ENCODE measurements at regions not wholly inside any gene's neighbourhood (a gene's known extent, or its start where the extent isn't known, plus 50 kb on each side); places are given as distances from the start of the nearest gene placed in this dataset.
A peak's percentile ranks its signal among the peaks of the same experiment; 100 is the strongest.

- H3K9me3 ChIP-seq, result no peaks in the 10 kb centered on the region
- TF ChIP-seq, protein P1, sequence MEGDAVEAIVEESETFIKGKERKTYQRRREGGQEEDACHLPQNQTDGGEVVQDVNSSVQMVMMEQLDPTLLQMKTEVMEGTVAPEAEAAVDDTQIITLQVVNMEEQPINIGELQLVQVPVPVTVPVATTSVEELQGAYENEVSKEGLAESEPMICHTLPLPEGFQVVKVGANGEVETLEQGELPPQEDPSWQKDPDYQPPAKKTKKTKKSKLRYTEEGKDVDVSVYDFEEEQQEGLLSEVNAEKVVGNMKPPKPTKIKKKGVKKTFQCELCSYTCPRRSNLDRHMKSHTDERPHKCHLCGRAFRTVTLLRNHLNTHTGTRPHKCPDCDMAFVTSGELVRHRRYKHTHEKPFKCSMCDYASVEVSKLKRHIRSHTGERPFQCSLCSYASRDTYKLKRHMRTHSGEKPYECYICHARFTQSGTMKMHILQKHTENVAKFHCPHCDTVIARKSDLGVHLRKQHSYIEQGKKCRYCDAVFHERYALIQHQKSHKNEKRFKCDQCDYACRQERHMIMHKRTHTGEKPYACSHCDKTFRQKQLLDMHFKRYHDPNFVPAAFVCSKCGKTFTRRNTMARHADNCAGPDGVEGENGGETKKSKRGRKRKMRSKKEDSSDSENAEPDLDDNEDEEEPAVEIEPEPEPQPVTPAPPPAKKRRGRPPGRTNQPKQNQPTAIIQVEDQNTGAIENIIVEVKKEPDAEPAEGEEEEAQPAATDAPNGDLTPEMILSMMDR (IDR thresholded peaks at IDR 0.05), result no peak
- no peak for TF ChIP-seq POLR2A (IDR thresholded peaks at IDR 0.05)
- peak; percentile 55 to 57 for DNase-seq
- peak overlapping the region; percentile 52 to 64 for H3K27ac ChIP-seq
- H3K36me3 ChIP-seq, result no peaks in the 10 kb centered on the region
- intact Hi-C loops (cut with DNase I; ENCODE audit: low total_unique reads), result no loop called here
- no peaks in the 10 kb centered on the region for H3K4me1 ChIP-seq
- no peak overlapping the region for H3K4me3 ChIP-seq
- H3K27me3 ChIP-seq, result no peaks in the 10 kb centered on the region
Measured at GRCh38 chr2:38442643-38443541, 65.8 kb upstream of the ATL2 start.

DNA sequence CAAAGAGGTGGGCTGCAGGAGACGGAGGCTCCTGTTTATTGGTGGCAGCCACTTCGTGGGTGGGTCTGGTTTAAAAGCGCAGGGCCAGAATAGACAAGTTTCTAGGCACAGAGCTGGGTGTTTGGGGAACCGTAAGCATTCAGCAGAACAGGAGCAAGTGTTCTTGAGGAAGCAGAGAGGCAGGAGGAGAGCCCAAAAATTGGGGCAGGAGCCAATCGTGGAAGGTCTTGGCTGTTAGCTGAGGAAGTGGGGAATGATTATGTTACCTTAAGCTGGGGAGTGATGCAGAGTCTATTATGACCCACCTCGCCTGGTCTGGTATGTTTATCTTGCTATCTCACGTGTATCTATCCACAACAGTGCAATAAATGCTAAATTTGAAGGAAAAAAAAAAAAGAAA lies 64.3 kb upstream of the ATL2 start:
- Histone ChIP-seq H3K4me1 (no peaks in the 10 kb centered on the region), H3K4me3 (no peak overlapping the region), H3K9me3 (no peaks in the 10 kb centered on the region), H3K36me3 (no peaks in the 10 kb centered on the region), H3K27ac (no peak overlapping the region), H3K27me3 (no peaks in the 10 kb centered on the region)
- intact Hi-C loops (cut with DNase I; ENCODE audit: low total_unique reads), result no loop called here
- DNase-seq, result no peak
- TF ChIP-seq POLR2A (IDR thresholded peaks at IDR 0.05), result no peak
- TF ChIP-seq, protein P1 (IDR thresholded peaks at IDR 0.05), result no peak

- TF ChIP-seq POLR2A (IDR thresholded peaks at IDR 0.05), result no peak
- TF ChIP-seq, protein P1 (IDR thresholded peaks at IDR 0.05), result no peak
- Histone ChIP-seq H3K27me3 (no peaks in the 10 kb centered on the region), H3K9me3 (no peaks in the 10 kb centered on the region), H3K27ac (no peak overlapping the region), H3K4me3 (no peak overlapping the region), H3K4me1 (no peaks in the 10 kb centered on the region), H3K36me3 (no peaks in the 10 kb centered on the region)
- intact Hi-C loops (cut with DNase I; ENCODE audit: low total_unique reads), result no loop called here
- DNase-seq, result no peak
Measured at GRCh38 chr2:38440655-38441054, 63.6 kb upstream of the ATL2 start.

GRCh38 chr2:38439863-38440262 lies 62.8 kb upstream of the ATL2 start:
- H3K4me1 ChIP-seq, result no peaks in the 10 kb centered on the region
- H3K27me3 ChIP-seq, result no peaks in the 10 kb centered on the region
- no peaks in the 10 kb centered on the region for H3K36me3 ChIP-seq
- intact Hi-C loops (cut with DNase I; ENCODE audit: low total_unique reads), result no loop called here
- H3K27ac ChIP-seq, result no peak overlapping the region
- DNase-seq, result no peak
- H3K9me3 ChIP-seq, result no peaks in the 10 kb centered on the region
- H3K4me3 ChIP-seq, result no peak overlapping the region
- TF ChIP-seq POLR2A (IDR thresholded peaks at IDR 0.05), result no peak
- TF ChIP-seq, protein P1 (IDR thresholded peaks at IDR 0.05), result no peak

DNA sequence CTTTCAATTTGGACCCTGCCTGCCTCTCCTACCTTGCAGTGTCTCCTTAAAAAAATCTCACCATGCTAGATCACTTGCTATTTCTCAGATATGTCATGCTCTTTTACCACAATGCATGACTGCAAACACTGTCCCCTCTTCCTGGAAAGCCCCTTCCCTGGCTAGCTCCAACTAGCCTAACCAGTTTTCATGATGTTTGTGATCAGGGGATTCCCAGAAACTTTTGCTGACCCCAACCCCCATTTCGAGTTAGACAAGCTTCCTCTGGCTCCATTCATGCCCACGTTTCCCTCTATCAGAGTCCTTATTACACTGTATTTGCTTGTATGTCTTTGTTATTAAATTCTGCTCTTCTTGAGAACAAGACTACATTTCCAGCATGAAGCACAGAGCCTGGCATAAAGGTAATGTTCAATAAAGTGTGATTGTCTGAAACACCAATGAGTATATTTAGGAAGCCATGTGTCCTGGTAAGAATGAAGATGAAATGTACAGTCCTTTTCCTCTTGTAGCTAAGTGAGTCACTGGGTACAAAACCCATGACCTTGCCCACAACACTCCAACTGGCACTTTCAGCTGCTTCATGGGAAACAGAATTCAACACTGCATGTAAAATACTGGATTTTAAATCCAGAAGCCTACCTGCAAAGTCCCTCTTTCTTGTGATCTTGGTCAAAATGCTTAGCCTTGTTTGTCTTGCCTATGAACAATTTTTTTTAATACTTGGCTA lies 62.0 kb upstream of the ATL2 start:
- intact Hi-C loops (cut with DNase I; ENCODE audit: low total_unique reads), result no loop called here

More for the DNA sequence above, 62.0 kb upstream of the ATL2 start:
- no peak for TF ChIP-seq POLR2A (IDR thresholded peaks at IDR 0.05)
- TF ChIP-seq, protein P1 (IDR thresholded peaks at IDR 0.05), result no peak
- Histone ChIP-seq H3K4me3 (no peak overlapping the region), H3K27me3 (no peaks in the 10 kb centered on the region), H3K36me3 (no peaks in the 10 kb centered on the region), H3K9me3 (no peaks in the 10 kb centered on the region), H3K4me1 (no peaks in the 10 kb centered on the region), H3K27ac (no peak overlapping the region)
- no peak for DNase-seq
